ENCODE measurements at regions not wholly inside any gene's neighbourhood (a gene's known extent, or its start where the extent isn't known, plus 50 kb on each side); places are given as distances from the start of the nearest gene placed in this dataset.

- no peak for ATAC-seq
- TF ChIP-seq TOX (CRISPR knock-in tag; IDR thresholded peaks at IDR 0.05; ENCODE audit: borderline replicate concordance) (no peak), RARB (CRISPR knock-in tag; IDR thresholded peaks at IDR 0.05) (no peak), ZC3H10 (CRISPR knock-in tag; IDR thresholded peaks at IDR 0.05) (no peak), SNAI2 (CRISPR knock-in tag; IDR thresholded peaks at IDR 0.05) (no peak), POU6F1 (CRISPR knock-in tag; IDR thresholded peaks at IDR 0.05; ENCODE audit: borderline replicate concordance, low read depth) (no peak), ISL1 (CRISPR knock-in tag; IDR thresholded peaks at IDR 0.05) (no peak), PATZ1 (CRISPR knock-in tag; IDR thresholded peaks at IDR 0.05; ENCODE audit: borderline replicate concordance) (no peak), ZFP30 (CRISPR knock-in tag; IDR thresholded peaks at IDR 0.05) (no peak), CREB5 (CRISPR knock-in tag; IDR thresholded peaks at IDR 0.05; ENCODE audit: low read depth) (no peak), ZNF70 (CRISPR knock-in tag; IDR thresholded peaks at IDR 0.05) (no peak), ZNF8 (CRISPR knock-in tag; IDR thresholded peaks at IDR 0.05) (no peak), TCF4 (CRISPR knock-in tag; IDR thresholded peaks at IDR 0.05; ENCODE audit: borderline replicate concordance) (no peak), ARNTL (CRISPR knock-in tag; IDR thresholded peaks at IDR 0.05; ENCODE audit: borderline replicate concordance, low read depth) (no peak), PPARA (CRISPR knock-in tag; IDR thresholded peaks at IDR 0.05; ENCODE audit: borderline replicate concordance) (no peak), CSRNP3 (CRISPR knock-in tag; IDR thresholded peaks at IDR 0.05) (no peak)
Observed at GRCh38 chr13:73698859-73699258, 435.3 kb downstream of the KLF12 start.

- no peak for ATAC-seq
- TF ChIP-seq ZNF70 (CRISPR knock-in tag; IDR thresholded peaks at IDR 0.05): no peak
- no peak for TF ChIP-seq ZFP3 (CRISPR knock-in tag; IDR thresholded peaks at IDR 0.05)
- TF ChIP-seq TCF4 (CRISPR knock-in tag; IDR thresholded peaks at IDR 0.05; ENCODE audit: borderline replicate concordance): no peak
- no peak for TF ChIP-seq CSDC2 (CRISPR knock-in tag; IDR thresholded peaks at IDR 0.05)
- TF ChIP-seq PPARA (CRISPR knock-in tag; IDR thresholded peaks at IDR 0.05; ENCODE audit: borderline replicate concordance): no peak
- TF ChIP-seq OSR1 (CRISPR knock-in tag; IDR thresholded peaks at IDR 0.05): no peak
- no peak for TF ChIP-seq SNAI2 (CRISPR knock-in tag; IDR thresholded peaks at IDR 0.05)
- TF ChIP-seq GLIS3 (CRISPR knock-in tag; IDR thresholded peaks at IDR 0.05): no peak
- TF ChIP-seq ZC3H10 (CRISPR knock-in tag; IDR thresholded peaks at IDR 0.05): no peak
Observed at GRCh38 chr13:73697166-73697565, 437.0 kb downstream of the KLF12 start.

GRCh38 chr13:73696713-73697112 is 437.5 kb downstream of the KLF12 start:
- ATAC-seq: no peak
- TF ChIP-seq ZFP30 (CRISPR knock-in tag; IDR thresholded peaks at IDR 0.05) (no peak), ZNF70 (CRISPR knock-in tag; IDR thresholded peaks at IDR 0.05) (no peak), TCF4 (CRISPR knock-in tag; IDR thresholded peaks at IDR 0.05; ENCODE audit: borderline replicate concordance) (no peak), ARNTL (CRISPR knock-in tag; IDR thresholded peaks at IDR 0.05; ENCODE audit: borderline replicate concordance, low read depth) (no peak), TOX (CRISPR knock-in tag; IDR thresholded peaks at IDR 0.05; ENCODE audit: borderline replicate concordance) (no peak), TSHZ2 (CRISPR knock-in tag; IDR thresholded peaks at IDR 0.05) (no peak), ISL1 (CRISPR knock-in tag; IDR thresholded peaks at IDR 0.05) (no peak), ZNF565 (CRISPR knock-in tag; conservative IDR thresholded peaks at IDR 0.05; ENCODE audit: low read depth) (no peak), OSR1 (CRISPR knock-in tag; IDR thresholded peaks at IDR 0.05) (no peak), RARB (CRISPR knock-in tag; IDR thresholded peaks at IDR 0.05) (no peak), ZNF8 (CRISPR knock-in tag; IDR thresholded peaks at IDR 0.05) (no peak), GLIS3 (CRISPR knock-in tag; IDR thresholded peaks at IDR 0.05) (no peak), ZC3H10 (CRISPR knock-in tag; IDR thresholded peaks at IDR 0.05) (no peak), CSRNP3 (CRISPR knock-in tag; IDR thresholded peaks at IDR 0.05) (no peak), CSDC2 (CRISPR knock-in tag; IDR thresholded peaks at IDR 0.05) (no peak), PPARA (CRISPR knock-in tag; IDR thresholded peaks at IDR 0.05; ENCODE audit: borderline replicate concordance) (no peak)
